SJSA1 (cell line): ENCODE measurements at regions not wholly inside any gene's neighbourhood (a gene's known extent, or its start where the extent isn't known, plus 50 kb on each side); places are given as distances from the start of the nearest gene placed in this dataset.
A peak's percentile ranks its signal among the peaks of the same experiment; 100 is the strongest.

Experiments
- DNase-seq, 2 experiments: peaks; one replicate each; pipeline ENCODE4 v3.0.0-alpha.2; 2015 to 2020; ENCODE audit warnings: low spot score in 2 of 2, low read depth in 1 of 2
- H3K27ac ChIP-seq: fragments of 250-450 bp; sonication (Bioruptor Pico); 2 replicates; pipeline ENCODE4 v1.5.1; 2020; ENCODE audit warnings: mild to moderate bottlenecking, moderate library complexity
- H3K27me3 ChIP-seq: fragments of 250-450 bp; sonication (Bioruptor Pico); replicated peaks from 2 replicates; pipeline ENCODE4 v1.5.1; 2020; ENCODE audit warnings: mild to moderate bottlenecking, moderate library complexity
- H3K36me3 ChIP-seq: fragments of 250-450 bp; sonication (Bioruptor Pico); 2 replicates; pipeline ENCODE4 v1.5.1; 2020; ENCODE audit warnings: mild to moderate bottlenecking
- H3K4me1 ChIP-seq: fragments of 250-450 bp; sonication (Bioruptor Pico); replicated peaks from 2 replicates; pipeline ENCODE4 v1.6.1; 2021; ENCODE audit warnings: mild to moderate bottlenecking
- H3K4me3 ChIP-seq: fragments of 250-450 bp; sonication (Bioruptor Pico); 2 replicates; pipeline ENCODE4 v1.5.1; 2020; ENCODE audit warnings: mild to moderate bottlenecking
- H3K9me3 ChIP-seq: fragments of 250-450 bp; sonication (Bioruptor Pico); replicated peaks from 2 replicates; pipeline ENCODE4 v1.5.1; 2020; ENCODE audit warnings: mild to moderate bottlenecking

- peak in 1 of 2 experiments; percentile 28 for DNase-seq
- H3K27ac ChIP-seq = no peak overlapping the region
- peaks cover 21% of the 10 kb centered on the region for H3K4me1 ChIP-seq
- no peaks in the 10 kb centered on the region for H3K9me3 ChIP-seq
- no peaks in the 10 kb centered on the region for H3K27me3 ChIP-seq
- no peaks in the 10 kb centered on the region for H3K36me3 ChIP-seq
- H3K4me3 ChIP-seq = no peak overlapping the region
Measured at GRCh38 chr6:21396313-21396712, 197.2 kb upstream of the SOX4 start.

DNA sequence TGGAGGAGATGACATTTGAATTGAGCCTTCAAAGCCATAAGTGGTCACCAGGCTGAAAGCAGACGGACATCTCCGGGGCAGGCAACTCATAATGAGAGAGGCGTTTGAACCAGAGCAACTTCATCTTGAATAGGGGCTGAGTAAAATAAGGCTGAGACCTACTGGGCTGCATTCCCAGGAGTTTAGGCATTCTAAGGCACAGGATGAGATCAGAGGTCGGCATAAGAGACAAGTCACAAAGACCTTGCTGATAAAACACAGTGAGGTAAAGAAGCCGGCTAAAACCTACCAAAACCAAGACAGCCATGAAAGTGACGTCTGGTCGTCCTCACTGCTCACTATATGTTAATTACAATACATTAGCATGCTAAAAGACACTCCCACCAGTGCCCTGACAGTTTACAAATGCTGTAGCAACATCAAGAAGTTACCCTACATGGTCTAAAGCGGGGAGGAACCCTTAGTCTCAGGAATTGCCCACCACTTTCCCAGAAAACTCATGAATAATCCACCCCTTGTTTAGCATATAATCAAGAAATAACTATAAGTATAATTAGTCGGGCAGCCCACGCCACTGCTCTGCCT lies 194.7 kb upstream of the SOX4 start:
- Histone ChIP-seq H3K27ac (no peak overlapping the region), H3K27me3 (no peaks in the 10 kb centered on the region), H3K4me3 (no peak overlapping the region), H3K4me1 (peaks cover 21% of the 10 kb centered on the region), H3K9me3 (no peaks in the 10 kb centered on the region), H3K36me3 (no peaks in the 10 kb centered on the region)
- no peak for DNase-seq

DNA sequence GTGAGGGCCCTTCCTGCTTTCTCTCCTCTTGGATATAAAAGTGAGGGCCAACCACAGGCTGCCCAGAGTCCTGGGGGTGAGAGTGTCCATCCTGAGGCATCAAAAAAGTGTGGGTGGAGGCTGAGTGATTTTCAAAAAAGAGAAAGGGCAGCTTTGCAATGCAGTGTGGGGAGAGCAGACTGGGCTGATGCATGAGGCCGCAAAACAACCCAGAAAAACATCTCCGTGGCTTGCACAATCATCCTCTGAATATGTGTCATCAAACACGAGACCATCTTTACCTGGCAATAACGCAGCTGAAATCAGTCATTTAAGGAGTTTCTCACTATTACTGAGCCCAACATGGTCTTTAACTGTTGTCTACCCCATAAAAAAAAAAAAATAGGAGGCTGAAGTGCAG lies 191.2 kb upstream of the SOX4 start:
- Histone ChIP-seq H3K4me1 (no peaks in the 10 kb centered on the region), H3K9me3 (no peaks in the 10 kb centered on the region), H3K36me3 (no peaks in the 10 kb centered on the region), H3K27me3 (no peaks in the 10 kb centered on the region), H3K4me3 (no peak overlapping the region), H3K27ac (no peak overlapping the region)
- no peak for DNase-seq

DNA sequence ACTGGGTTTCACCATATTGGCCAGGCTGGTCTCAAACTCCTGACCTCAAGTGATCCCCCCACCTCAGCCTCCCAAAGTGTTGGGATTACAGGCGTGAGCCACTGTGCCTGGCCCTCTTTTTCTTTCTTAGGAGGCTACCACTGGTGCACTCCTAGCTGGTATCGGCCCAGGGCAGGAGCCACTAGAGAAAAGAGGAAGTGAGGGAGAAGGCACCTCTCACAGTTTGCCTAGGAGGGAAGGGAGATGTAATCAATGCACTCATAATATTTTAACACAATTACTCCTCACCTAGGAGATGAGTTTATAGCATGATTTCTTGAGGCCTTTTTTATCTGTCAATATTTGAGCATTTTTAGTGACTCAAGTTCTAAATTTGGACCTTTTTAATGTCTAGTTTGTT lies 189.0 kb upstream of the SOX4 start:
- H3K27me3 ChIP-seq = no peaks in the 10 kb centered on the region
- no peaks in the 10 kb centered on the region for H3K36me3 ChIP-seq
- no peak for DNase-seq
- no peak overlapping the region for H3K27ac ChIP-seq
- no peaks in the 10 kb centered on the region for H3K9me3 ChIP-seq
- no peaks in the 10 kb centered on the region for H3K4me1 ChIP-seq
- H3K4me3 ChIP-seq = no peak overlapping the region

GRCh38 chr6:21406316-21406715 lies 187.2 kb upstream of the SOX4 start:
- no peaks in the 10 kb centered on the region for H3K9me3 ChIP-seq
- H3K4me1 ChIP-seq = no peaks in the 10 kb centered on the region
- no peaks in the 10 kb centered on the region for H3K36me3 ChIP-seq
- H3K4me3 ChIP-seq = no peak overlapping the region
- DNase-seq = no peak
- H3K27me3 ChIP-seq = no peaks in the 10 kb centered on the region
- no peak overlapping the region for H3K27ac ChIP-seq

GRCh38 chr6:21409231-21409630 lies 184.3 kb upstream of the SOX4 start:
- no peaks in the 10 kb centered on the region for H3K27me3 ChIP-seq
- H3K9me3 ChIP-seq = no peaks in the 10 kb centered on the region
- no peaks in the 10 kb centered on the region for H3K36me3 ChIP-seq
- no peaks in the 10 kb centered on the region for H3K4me1 ChIP-seq
- H3K27ac ChIP-seq = no peak overlapping the region
- no peak overlapping the region for H3K4me3 ChIP-seq
- no peak for DNase-seq

DNA sequence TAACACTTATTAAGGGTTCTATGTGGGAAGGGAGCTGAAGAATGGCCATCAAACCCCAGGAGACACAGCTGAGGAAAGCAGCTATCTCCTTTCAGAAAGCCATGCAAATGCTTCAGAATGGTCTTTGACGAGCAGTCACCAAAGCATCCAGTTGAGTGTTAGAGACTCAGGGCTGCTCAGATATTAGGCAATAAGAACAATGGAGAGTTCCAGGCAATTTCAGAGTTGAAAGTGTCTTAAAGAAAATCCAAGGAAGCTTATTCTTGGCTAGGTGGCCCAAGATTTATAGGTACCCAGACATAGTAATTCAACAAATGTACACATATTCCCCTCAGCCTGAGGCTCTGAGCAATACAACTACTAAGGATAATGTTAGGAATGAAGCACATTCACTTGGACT lies 180.1 kb upstream of the SOX4 start:
- Histone ChIP-seq H3K9me3 (no peaks in the 10 kb centered on the region), H3K27ac (no peak overlapping the region), H3K36me3 (no peaks in the 10 kb centered on the region), H3K4me3 (no peak overlapping the region), H3K27me3 (no peaks in the 10 kb centered on the region), H3K4me1 (no peaks in the 10 kb centered on the region)
- no peak for DNase-seq

- Histone ChIP-seq H3K27me3 (no peaks in the 10 kb centered on the region), H3K4me1 (no peaks in the 10 kb centered on the region), H3K27ac (no peak overlapping the region), H3K9me3 (no peaks in the 10 kb centered on the region), H3K4me3 (no peak overlapping the region), H3K36me3 (no peaks in the 10 kb centered on the region)
- DNase-seq = no peak
Measured at GRCh38 chr6:21414065-21414464, 179.5 kb upstream of the SOX4 start.

GRCh38 chr6:21420146-21420878 lies 173.2 kb upstream of the SOX4 start:
- no peaks in the 10 kb centered on the region for H3K4me1 ChIP-seq
- H3K27me3 ChIP-seq = no peaks in the 10 kb centered on the region
- no peaks in the 10 kb centered on the region for H3K36me3 ChIP-seq
- no peak for DNase-seq
- no peak overlapping the region for H3K27ac ChIP-seq
- H3K9me3 ChIP-seq = no peaks in the 10 kb centered on the region
- H3K4me3 ChIP-seq = no peak overlapping the region

GRCh38 chr6:21420926-21421325 lies 172.6 kb upstream of the SOX4 start:
- Histone ChIP-seq H3K4me1 (no peaks in the 10 kb centered on the region), H3K36me3 (no peaks in the 10 kb centered on the region), H3K27ac (no peak overlapping the region), H3K4me3 (no peak overlapping the region), H3K27me3 (no peaks in the 10 kb centered on the region), H3K9me3 (no peaks in the 10 kb centered on the region)
- DNase-seq = no peak

DNA sequence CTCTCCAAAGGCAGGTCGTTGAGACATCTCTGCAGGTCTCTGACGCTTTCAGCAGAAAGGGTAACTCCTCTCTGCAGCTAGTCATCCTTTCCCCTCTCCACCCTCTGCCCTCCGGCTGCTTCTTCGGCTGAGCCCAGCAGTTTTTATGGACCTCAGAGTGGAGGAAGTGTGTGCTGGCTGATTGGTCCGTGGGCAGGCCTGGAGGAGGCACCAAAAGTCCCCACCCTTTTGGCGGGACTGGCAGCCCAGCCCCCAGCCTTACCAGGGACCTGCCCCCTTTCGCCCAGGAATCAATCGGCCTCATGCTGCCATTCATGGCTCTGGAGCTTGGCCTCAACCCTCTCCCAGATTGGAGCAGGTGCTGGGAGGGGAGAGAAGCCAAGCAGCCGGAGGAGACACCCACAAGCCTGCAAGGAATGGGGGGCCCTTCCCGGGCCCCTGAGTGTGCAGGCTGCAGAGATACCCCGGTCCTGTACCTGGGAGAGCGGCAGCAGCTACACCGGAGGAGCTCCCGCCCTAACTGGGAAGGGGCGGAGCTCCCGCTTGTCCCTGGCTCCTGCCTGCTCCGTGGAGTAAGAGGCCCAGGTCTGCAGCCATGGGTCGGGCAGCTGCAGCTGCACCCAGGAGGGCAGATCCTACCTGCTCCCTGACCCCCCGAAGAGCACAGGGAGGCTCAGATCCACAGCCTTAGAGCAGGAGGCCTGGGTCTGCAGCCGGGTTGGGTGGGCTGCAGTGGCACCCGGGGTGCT lies 170.3 kb upstream of the SOX4 start:
- Histone ChIP-seq H3K4me3 (no peak overlapping the region), H3K4me1 (no peaks in the 10 kb centered on the region), H3K36me3 (no peaks in the 10 kb centered on the region), H3K27ac (no peak overlapping the region), H3K9me3 (0 out of 2 replicates have a peak, but pooled peaks cover 2% of the 10 kb centered on the region), H3K27me3 (no peaks in the 10 kb centered on the region)
- no peak for DNase-seq

DNA sequence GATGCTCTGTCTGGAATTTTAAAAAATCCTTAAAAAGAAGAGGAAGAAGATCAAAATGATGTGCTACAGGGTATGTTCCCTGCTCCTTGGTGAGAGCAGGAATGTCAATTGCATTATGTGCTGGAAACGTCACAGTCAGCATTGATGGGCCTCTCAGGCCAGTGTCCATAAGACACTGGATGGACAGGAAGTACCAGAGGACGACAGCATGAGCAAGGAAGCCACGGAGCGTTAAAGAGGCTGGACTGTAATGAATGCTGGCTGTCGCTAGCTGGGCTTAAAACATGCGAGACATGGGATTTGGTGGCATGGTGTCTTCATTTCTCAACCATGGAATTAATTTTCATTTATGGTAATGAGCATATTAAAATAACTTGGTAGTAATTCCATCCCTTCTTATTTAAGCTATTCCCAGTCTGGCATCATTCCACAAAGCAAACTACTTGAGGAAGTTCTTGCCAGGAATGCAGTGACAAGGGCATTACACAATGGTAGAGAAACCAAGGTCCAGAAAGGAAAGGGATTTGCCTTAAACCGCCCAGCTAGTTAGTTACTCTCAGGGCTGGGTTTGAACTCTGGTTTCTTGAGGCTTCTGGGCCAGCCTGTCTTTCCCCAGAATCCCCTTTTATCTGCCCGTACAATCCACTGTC lies 166.6 kb upstream of the SOX4 start:
- H3K4me1 ChIP-seq = no peaks in the 10 kb centered on the region
- no peaks in the 10 kb centered on the region for H3K36me3 ChIP-seq
- H3K9me3 ChIP-seq = 0 out of 2 replicates have a peak, but pooled peaks cover 2% of the 10 kb centered on the region
- no peaks in the 10 kb centered on the region for H3K27me3 ChIP-seq
- H3K4me3 ChIP-seq = no peak overlapping the region
- DNase-seq = no peak
- H3K27ac ChIP-seq = no peak overlapping the region

GRCh38 chr6:21429291-21429690 lies 164.3 kb upstream of the SOX4 start:
- DNase-seq = no peak
- 0 out of 2 replicates have a peak, but pooled peaks cover 2% of the 10 kb centered on the region for H3K9me3 ChIP-seq
- no peak overlapping the region for H3K4me3 ChIP-seq
- H3K27me3 ChIP-seq = no peaks in the 10 kb centered on the region
- no peaks in the 10 kb centered on the region for H3K4me1 ChIP-seq
- no peaks in the 10 kb centered on the region for H3K36me3 ChIP-seq
- H3K27ac ChIP-seq = no peak overlapping the region

DNA sequence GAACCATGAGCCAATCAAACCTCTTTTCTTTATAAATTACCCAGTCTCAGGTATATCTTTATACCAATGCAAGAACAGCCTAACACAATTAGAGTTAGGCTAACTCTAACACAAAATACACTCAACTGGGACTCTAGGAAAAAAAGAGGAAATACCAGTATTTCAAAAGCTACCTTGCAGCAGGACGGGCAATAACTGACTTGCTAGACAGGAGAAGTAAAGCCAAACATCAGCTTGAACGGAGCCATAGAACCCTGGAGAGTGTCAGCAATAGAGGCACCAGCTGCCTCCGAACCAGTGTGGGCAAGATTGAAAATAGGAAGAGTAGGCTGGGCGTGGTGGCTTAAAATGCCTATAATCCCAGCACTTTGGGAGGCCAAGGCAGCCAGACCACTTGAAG lies 162.0 kb upstream of the SOX4 start:
- Histone ChIP-seq H3K4me3 (no peak overlapping the region), H3K27me3 (no peaks in the 10 kb centered on the region), H3K27ac (no peak overlapping the region), H3K4me1 (no peaks in the 10 kb centered on the region), H3K36me3 (no peaks in the 10 kb centered on the region), H3K9me3 (0 out of 2 replicates have a peak, but pooled peaks cover 2% of the 10 kb centered on the region)
- no peak for DNase-seq
